ENCODE measurements at regions not wholly inside any gene's neighbourhood (a gene's known extent, or its start where the extent isn't known, plus 50 kb on each side); places are given as distances from the start of the nearest gene placed in this dataset.

- no peaks in the 10 kb centered on the region for H3K36me3 ChIP-seq (ENCODE audit: insufficient read depth, low read length)
- H3K9ac ChIP-seq (ENCODE audit: low read depth, low read length): no peak overlapping the region
- no peaks in the 10 kb centered on the region; the same call in 1 of the 2 replicates for H3K9me3 ChIP-seq (ENCODE audit: control insufficient read depth, insufficient read depth, low read length)
- peaks cover 3% of the 10 kb centered on the region; the same call in 1 of the 2 replicates for H3K4me1 ChIP-seq (ENCODE audit: insufficient read depth, low read length)
Observed at GRCh38 chr2:238655198-238655860, 192.6 kb upstream of the TWIST2 start.

GRCh38 chr2:238655974-238656722 lies 191.7 kb upstream of the TWIST2 start:
- Histone ChIP-seq H3K4me1 (ENCODE audit: insufficient read depth, low read length) (peaks cover 3% of the 10 kb centered on the region; the same call in 1 of the 2 replicates), H3K9me3 (ENCODE audit: control insufficient read depth, insufficient read depth, low read length) (no peaks in the 10 kb centered on the region; the same call in 1 of the 2 replicates), H3K36me3 (ENCODE audit: insufficient read depth, low read length) (no peaks in the 10 kb centered on the region), H3K9ac (ENCODE audit: low read depth, low read length) (no peak overlapping the region)

GRCh38 chr2:238657132-238658053 lies 190.5 kb upstream of the TWIST2 start:
- H3K4me1 ChIP-seq (ENCODE audit: insufficient read depth, low read length): peaks cover 3% of the 10 kb centered on the region; the same call in 1 of the 2 replicates
- no peaks in the 10 kb centered on the region; the same call in 1 of the 2 replicates for H3K9me3 ChIP-seq (ENCODE audit: control insufficient read depth, insufficient read depth, low read length)
- H3K9ac ChIP-seq (ENCODE audit: low read depth, low read length): no peak overlapping the region
- H3K36me3 ChIP-seq (ENCODE audit: insufficient read depth, low read length): no peaks in the 10 kb centered on the region

- Histone ChIP-seq H3K36me3 (ENCODE audit: insufficient read depth, low read length) (no peaks in the 10 kb centered on the region), H3K9me3 (ENCODE audit: control insufficient read depth, insufficient read depth, low read length) (no peaks in the 10 kb centered on the region; the same call in 1 of the 2 replicates), H3K4me1 (ENCODE audit: insufficient read depth, low read length) (peaks cover 3% of the 10 kb centered on the region; the same call in 1 of the 2 replicates), H3K9ac (ENCODE audit: low read depth, low read length) (no peak overlapping the region)
Observed at GRCh38 chr2:238658054-238658407, 189.9 kb upstream of the TWIST2 start.

- Histone ChIP-seq H3K4me1 (ENCODE audit: insufficient read depth, low read length) (0 out of 2 replicates have a peak, but pooled peaks cover 3% of the 10 kb centered on the region), H3K9ac (ENCODE audit: low read depth, low read length) (no peak overlapping the region)
Observed at GRCh38 chr2:238658820-238659219, 189.1 kb upstream of the TWIST2 start.

GRCh38 chr2:238659231-238659630 lies 188.7 kb upstream of the TWIST2 start:
- no peaks in the 10 kb centered on the region; the same call in 1 of the 2 replicates for H3K9me3 ChIP-seq (ENCODE audit: control insufficient read depth, insufficient read depth, low read length)
- H3K4me1 ChIP-seq (ENCODE audit: insufficient read depth, low read length): 0 out of 2 replicates have a peak, but pooled peaks cover 3% of the 10 kb centered on the region
- H3K36me3 ChIP-seq (ENCODE audit: insufficient read depth, low read length): no peaks in the 10 kb centered on the region
- H3K9ac ChIP-seq (ENCODE audit: low read depth, low read length): no peak overlapping the region

More at GRCh38 chr2:238658820-238659219, 189.1 kb upstream of the TWIST2 start:
- Histone ChIP-seq H3K9me3 (ENCODE audit: control insufficient read depth, insufficient read depth, low read length) (no peaks in the 10 kb centered on the region; the same call in 1 of the 2 replicates), H3K36me3 (ENCODE audit: insufficient read depth, low read length) (no peaks in the 10 kb centered on the region)

GRCh38 chr2:238663586-238663985 lies 184.3 kb upstream of the TWIST2 start:
- Histone ChIP-seq H3K9me3 (ENCODE audit: control insufficient read depth, insufficient read depth, low read length) (no peaks in the 10 kb centered on the region; the same call in 1 of the 2 replicates), H3K36me3 (ENCODE audit: insufficient read depth, low read length) (no peaks in the 10 kb centered on the region), H3K4me1 (ENCODE audit: insufficient read depth, low read length) (no peaks in the 10 kb centered on the region), H3K9ac (ENCODE audit: low read depth, low read length) (no peak overlapping the region)

GRCh38 chr2:238665919-238666318 lies 182.0 kb upstream of the TWIST2 start:
- Histone ChIP-seq H3K36me3 (ENCODE audit: insufficient read depth, low read length) (no peaks in the 10 kb centered on the region), H3K9ac (ENCODE audit: low read depth, low read length) (no peak overlapping the region), H3K9me3 (ENCODE audit: control insufficient read depth, insufficient read depth, low read length) (no peaks in the 10 kb centered on the region; the same call in 1 of the 2 replicates), H3K4me1 (ENCODE audit: insufficient read depth, low read length) (no peaks in the 10 kb centered on the region)

GRCh38 chr2:238666543-238666942 lies 181.3 kb upstream of the TWIST2 start:
- Histone ChIP-seq H3K9me3 (ENCODE audit: control insufficient read depth, insufficient read depth, low read length) (no peaks in the 10 kb centered on the region; the same call in 1 of the 2 replicates), H3K36me3 (ENCODE audit: insufficient read depth, low read length) (no peaks in the 10 kb centered on the region), H3K4me1 (ENCODE audit: insufficient read depth, low read length) (no peaks in the 10 kb centered on the region), H3K9ac (ENCODE audit: low read depth, low read length) (no peak overlapping the region)

GRCh38 chr2:238667008-238667407 lies 180.9 kb upstream of the TWIST2 start:
- no peak overlapping the region for H3K9ac ChIP-seq (ENCODE audit: low read depth, low read length)

GRCh38 chr2:238667639-238668038 lies 180.2 kb upstream of the TWIST2 start:
- no peaks in the 10 kb centered on the region for H3K4me1 ChIP-seq (ENCODE audit: insufficient read depth, low read length)
- no peaks in the 10 kb centered on the region for H3K36me3 ChIP-seq (ENCODE audit: insufficient read depth, low read length)
- H3K9me3 ChIP-seq (ENCODE audit: control insufficient read depth, insufficient read depth, low read length): no peaks in the 10 kb centered on the region; the same call in 1 of the 2 replicates
- H3K9ac ChIP-seq (ENCODE audit: low read depth, low read length): no peak overlapping the region

More at GRCh38 chr2:238667008-238667407, 180.9 kb upstream of the TWIST2 start:
- Histone ChIP-seq H3K9me3 (ENCODE audit: control insufficient read depth, insufficient read depth, low read length) (no peaks in the 10 kb centered on the region; the same call in 1 of the 2 replicates), H3K4me1 (ENCODE audit: insufficient read depth, low read length) (no peaks in the 10 kb centered on the region), H3K36me3 (ENCODE audit: insufficient read depth, low read length) (no peaks in the 10 kb centered on the region)

GRCh38 chr2:238668426-238668825 lies 179.5 kb upstream of the TWIST2 start:
- Histone ChIP-seq H3K9me3 (ENCODE audit: control insufficient read depth, insufficient read depth, low read length) (no peaks in the 10 kb centered on the region; the same call in 1 of the 2 replicates), H3K36me3 (ENCODE audit: insufficient read depth, low read length) (no peaks in the 10 kb centered on the region), H3K9ac (ENCODE audit: low read depth, low read length) (no peak overlapping the region), H3K4me1 (ENCODE audit: insufficient read depth, low read length) (no peaks in the 10 kb centered on the region)

- Histone ChIP-seq H3K36me3 (ENCODE audit: insufficient read depth, low read length) (no peaks in the 10 kb centered on the region), H3K9me3 (ENCODE audit: control insufficient read depth, insufficient read depth, low read length) (no peaks in the 10 kb centered on the region; the same call in 1 of the 2 replicates), H3K4me1 (ENCODE audit: insufficient read depth, low read length) (no peaks in the 10 kb centered on the region), H3K9ac (ENCODE audit: low read depth, low read length) (no peak overlapping the region)
Observed at GRCh38 chr2:238669046-238669445, 178.8 kb upstream of the TWIST2 start.

- H3K9ac ChIP-seq (ENCODE audit: low read depth, low read length): no peak overlapping the region
- no peaks in the 10 kb centered on the region for H3K36me3 ChIP-seq (ENCODE audit: insufficient read depth, low read length)
- H3K4me1 ChIP-seq (ENCODE audit: insufficient read depth, low read length): no peaks in the 10 kb centered on the region
- H3K9me3 ChIP-seq (ENCODE audit: control insufficient read depth, insufficient read depth, low read length): no peaks in the 10 kb centered on the region; the same call in 1 of the 2 replicates
Observed at GRCh38 chr2:238669581-238670080, 178.3 kb upstream of the TWIST2 start.
